ENCODE measurements at regions not wholly inside any gene's neighbourhood (a gene's known extent, or its start where the extent isn't known, plus 50 kb on each side); places are given as distances from the start of the nearest gene placed in this dataset.
"Not testable (repeated sequence)": the region's sequence is repeated elsewhere in the genome, so short reads cannot be mapped to it uniquely, and the experiment has no call there.

DNA sequence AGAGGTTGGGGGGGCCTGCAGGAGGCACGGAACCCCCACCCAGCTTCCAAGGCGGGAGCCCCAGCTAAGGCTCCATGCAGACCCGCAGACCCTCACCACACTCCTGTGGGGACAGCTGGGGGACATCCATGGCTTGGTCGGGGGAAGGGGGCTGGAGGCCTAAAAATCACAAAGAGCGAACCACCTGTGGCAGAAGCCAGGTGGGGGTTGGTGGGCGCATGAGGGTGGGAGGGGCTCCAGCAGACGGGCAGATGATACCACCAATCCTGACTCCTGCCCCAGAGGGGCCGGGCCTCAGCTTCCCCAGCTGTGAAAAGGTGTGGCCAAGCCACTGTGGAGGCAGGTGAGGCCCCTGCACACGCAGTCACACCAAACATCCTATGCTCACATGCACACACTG, 111.6 kb downstream of the FAM53A start:
- no peak for DNase-seq

GRCh38 chr4:1572010-1572385, 112.1 kb downstream of the FAM53A start:
- no peak for DNase-seq

DNA sequence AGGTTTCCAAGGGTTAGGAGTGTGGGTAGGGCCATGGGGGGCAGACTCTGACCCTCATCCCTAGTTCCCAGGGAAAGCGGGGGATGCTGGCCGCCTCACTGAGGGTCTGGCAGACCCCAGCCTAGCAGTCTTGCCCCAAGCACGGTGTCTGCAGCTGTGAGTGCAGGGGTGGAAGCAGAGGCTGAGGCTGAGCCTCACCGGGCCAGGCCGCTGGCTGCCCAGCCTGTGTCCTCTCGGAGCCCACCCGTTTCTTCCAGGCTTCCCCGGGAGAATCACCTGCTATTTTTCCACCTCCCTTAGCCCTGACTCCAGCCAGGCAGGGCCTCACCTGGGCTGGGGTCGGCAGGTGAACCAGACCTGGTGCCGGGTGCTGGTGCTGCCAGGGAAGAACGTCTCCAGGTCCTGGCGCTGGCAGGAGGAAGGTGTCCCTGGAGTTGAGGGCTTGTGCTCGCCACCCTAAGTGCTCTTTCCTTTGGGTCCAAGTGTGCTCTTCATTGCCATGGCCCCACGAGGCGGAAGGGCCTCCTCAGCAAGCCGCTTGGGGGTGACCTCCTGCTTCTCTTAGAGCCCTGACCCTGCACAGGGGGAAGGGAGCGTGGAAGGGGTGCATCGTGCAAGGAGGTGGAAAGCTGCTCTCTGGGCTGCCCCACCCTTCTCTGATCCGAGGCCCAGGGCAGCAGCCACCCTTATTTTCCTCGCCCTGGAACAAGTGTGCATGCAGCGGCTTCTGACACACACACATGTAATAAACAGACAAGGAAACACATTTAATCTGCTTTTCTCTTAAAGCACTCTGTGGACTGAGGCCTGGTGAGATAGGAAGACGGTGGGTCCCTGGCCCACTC, 112.7 kb downstream of the FAM53A start:
- DNase-seq, result no peak

DNA sequence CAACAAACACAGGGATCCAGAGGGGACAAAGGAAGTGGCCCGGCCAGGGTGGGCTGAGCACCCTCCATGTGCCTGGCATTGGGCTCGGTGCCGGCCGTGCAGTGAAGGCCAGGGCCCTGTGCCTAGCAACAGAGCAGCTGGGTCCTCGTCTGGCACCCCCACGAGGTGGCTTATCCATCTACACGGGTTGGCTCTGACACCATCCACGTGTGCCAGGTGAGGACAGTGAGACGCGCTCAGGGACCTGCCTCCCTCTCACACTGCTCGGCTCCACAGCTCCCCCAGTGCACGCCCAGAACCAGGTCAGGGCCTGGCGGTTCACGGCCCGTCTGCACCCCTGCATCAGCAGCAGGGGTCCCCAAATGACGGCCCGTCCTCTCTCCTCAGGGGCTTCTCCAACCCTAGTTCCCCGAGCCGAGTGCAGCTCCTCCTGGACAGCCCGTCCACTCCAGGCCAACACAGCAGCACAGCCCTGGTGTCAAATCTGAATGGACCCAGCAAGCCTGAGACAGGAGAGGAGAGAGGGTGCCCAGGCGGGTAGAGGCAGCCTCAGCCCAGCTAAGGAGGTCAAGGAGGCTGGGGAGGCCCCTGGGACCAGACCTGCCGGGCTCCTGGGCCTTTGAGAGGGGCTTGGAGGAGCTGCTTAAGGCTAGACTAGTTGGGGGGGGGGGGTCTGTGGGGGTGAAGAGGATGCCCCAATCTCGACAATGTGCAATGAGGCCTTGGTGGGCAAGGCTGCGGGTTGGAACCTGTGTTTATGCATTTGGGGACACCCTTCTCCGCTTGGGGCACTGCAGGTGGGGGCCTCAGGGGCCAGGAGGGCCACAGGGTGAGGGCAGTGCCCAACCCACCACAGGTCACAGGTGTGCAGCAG, 113.6 kb downstream of the FAM53A start:
- no peak for DNase-seq

DNA sequence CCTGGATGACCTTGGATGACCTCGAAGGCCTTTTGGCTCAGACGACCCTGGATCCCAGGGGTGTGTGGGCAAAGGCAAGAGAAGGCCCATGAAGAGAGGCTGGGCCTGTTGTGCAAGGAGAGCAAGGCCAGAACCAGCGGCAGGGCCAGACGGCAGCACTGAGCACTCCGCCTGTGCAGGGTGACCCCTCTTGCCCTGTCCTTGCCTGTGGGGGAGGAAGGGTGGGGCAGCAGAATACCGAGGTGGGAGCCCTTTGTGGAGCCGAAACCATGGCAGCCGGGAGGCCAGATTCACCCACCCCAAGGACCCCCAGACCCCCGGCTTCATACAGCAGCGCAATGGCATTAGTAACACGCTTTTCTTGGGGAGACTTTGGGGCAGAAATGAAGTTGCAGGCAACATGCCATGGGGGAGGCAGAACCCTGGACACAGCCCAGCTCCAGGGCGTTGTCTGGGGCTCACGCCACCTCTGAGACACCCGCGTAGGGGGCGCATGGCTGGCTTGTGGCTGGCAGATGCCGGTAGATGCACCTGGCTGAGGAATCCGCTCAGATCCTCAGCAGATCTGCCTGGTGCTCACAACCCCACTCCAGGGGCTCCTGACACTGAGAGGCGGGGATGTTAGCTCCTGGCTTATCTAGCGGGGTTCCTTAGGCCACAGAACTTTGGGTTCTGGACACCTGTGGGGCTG, 114.5 kb downstream of the FAM53A start:
- DNase-seq, result no peak

DNA sequence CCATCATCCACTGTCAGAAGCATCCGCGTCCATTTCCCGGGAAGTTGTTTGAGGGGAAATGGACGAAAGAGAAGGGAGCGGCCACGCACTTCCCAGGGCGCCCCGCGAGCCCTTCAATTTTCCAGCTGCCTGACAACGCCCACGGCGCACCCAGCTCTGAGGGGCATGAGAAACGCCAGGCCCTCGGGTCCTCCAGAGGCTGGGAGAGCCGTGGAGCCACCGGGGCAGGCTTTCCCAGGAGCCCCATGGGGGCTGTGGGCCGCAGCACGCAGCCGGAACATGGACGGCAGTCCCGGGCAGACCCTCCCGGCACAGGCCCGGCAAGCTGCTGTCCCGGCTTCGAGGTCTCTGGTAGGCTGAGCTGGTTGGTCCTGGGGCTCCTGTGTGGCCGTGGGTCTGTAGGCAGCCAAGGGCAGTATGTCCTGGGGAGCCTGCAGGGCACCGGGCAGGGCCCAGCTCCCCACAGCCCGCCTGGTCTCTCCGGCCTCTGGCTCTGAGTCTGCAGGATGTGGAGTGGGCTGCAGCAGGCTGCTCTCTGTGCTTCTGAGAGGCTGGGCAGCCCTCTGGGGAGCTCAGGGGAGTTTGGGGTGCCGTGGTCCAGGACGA, 115.2 kb downstream of the FAM53A start:
- no peak for DNase-seq

DNA sequence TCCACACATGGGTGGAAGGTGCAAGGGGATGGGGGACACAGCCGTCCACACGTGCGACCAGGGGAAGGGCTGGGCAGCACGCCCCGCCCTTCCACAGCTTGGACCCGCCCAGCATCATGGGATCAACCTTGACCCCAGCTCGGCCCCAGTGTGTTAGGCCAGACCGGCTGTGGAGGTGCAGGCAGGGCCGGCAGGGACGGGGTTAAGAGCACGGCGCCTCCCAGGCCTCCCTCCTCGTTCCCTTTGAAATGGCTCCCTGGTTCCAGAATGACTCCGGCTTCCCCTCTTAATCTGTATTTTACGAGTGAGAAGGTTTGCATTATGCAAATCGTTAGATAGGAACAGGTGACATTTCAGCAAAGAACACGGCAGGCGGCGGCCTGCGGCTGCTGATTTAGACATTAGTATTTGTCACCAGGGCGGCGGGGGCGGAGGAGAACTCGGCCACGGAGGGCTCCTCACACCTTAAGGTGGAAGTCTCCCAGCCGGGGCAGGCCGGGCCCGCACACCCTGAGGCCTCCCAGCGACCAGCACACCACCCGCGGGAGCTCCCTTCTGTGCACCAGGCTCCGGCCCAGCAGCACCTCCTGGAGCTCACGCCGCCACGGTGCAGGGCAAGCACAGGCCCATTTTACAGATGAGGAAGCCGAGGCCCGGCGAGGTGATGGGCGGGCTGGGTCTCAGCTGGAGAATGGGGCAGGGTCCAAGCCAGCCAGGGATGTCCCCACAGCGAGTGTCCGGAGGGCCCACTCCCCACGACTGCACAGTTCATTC, 116.1 kb downstream of the FAM53A start:
- no peak for DNase-seq

DNA sequence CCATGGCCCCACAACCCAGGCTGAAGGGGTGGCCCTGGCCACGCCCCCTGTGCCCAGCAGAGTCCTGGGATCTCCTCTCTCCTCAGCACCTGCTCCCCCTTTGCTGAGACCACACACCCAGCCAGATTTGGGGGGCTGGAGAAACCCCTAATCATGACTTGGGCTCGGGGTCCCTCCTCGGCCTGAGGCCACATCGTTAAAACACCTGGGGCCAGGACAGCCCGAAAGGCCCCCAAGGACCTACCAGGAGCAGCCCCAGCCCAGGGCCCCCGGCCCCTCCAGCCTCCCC, 116.7 kb downstream of the FAM53A start:
- no peak for DNase-seq

GRCh38 chr4:1566838-1567518, 117.1 kb downstream of the FAM53A start:
- no peak for DNase-seq

DNA sequence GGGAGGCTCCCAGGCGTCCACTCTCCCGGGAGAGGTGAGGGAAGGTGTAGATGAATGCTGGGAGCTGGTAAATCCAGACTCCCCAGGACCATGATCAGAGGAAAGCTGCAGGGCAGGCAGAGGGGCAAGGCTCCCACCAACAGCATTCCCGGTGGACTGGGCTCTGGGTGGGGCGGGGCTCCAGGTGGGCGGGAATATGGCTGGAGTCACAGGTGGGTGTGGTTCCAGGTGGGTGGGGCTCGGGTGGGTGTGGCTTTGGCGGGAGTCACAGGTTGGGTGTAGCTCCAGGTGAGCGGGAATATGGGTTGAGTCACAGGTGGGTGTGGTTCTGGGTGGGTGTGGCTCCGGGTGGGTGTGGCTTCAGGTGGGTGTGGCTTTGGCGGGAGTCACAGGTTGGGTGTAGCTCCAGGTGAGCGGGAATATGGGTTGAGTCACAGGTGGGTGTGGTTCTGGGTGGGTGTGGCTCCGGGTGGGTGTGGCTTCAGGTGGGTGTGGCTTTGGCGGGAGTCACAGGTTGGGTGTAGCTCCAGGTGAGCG, 117.7 kb downstream of the FAM53A start:
- not testable (repeated sequence) for DNase-seq

DNA sequence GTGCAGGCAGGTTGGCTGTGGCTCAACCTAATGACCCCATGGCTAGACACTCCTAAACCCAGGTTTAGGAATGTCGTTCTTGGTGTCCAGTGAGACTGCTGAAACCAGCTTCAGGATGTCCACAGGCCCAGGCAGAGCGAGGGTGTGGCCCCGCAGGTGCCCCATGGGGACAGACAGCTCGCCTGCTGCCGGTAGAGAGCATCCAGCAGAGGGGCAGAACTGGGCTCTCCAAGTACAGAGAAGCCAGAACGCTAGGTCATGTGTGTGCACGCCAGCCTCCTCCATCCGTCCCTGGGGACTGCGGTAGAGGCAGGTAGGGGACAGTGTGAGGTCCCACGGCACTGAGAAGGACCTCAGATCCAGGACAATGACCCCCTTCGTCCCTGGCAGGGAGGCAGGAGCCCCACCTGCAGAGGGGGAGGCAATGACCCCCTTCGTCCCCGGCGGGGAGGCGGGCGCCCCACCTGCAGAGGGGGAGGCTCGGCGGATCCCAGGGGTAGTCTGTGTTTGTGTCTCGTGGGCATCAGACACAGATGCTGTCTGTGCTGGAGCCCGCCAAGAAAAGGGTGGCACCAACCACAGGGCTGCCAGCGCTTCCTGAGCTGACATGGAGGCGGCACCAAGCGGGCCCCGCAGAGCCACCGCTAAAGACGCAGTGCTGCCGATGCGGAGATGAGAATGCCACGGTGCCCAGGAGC, 118.4 kb downstream of the FAM53A start:
- no peak for DNase-seq

- no peak for DNase-seq
Observed at GRCh38 chr4:1564535-1565375, 119.4 kb downstream of the FAM53A start.

GRCh38 chr4:1563768-1564485, 120.2 kb downstream of the FAM53A start:
- DNase-seq, result no peak

DNA sequence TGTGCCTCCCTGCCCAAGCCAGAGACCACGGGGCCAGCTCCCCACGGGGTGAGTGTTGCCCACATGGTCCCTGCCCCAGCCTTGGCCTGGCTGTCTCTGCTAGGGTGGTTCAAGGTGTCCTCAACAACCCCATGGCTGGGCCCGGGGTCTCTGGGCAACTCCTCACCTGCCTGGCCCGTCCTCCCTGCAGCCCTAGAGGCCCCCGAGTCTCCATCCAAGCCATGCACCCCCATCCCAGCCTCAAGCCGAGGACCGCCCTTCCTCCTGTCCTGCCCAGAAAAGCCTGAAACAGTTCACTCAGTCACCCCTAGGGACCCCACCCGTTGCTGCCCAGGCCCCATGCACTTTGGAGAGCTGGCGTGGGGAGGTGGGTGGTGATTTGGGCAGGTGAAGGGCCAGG, 120.9 kb downstream of the FAM53A start:
- DNase-seq, result no peak

- DNase-seq, result no peak
Observed at GRCh38 chr4:1562771-1563170, 121.3 kb downstream of the FAM53A start.

- DNase-seq, result no peak
Observed at GRCh38 chr4:1562371-1562770, 121.7 kb downstream of the FAM53A start.

- no peak for DNase-seq
Observed at GRCh38 chr4:1561286-1561990, 122.7 kb downstream of the FAM53A start.

GRCh38 chr4:1559896-1560650, 124.0 kb downstream of the FAM53A start:
- no peak for DNase-seq

Data from MV-4-11 (cell line).